GM18867 (cell line): ENCODE measurements at regions not wholly inside any gene's neighbourhood (a gene's known extent, or its start where the extent isn't known, plus 50 kb on each side); places are given as distances from the start of the nearest gene placed in this dataset.
"Not testable (repeated sequence)": the region's sequence is repeated elsewhere in the genome, so short reads cannot be mapped to it uniquely, and the experiment has no call there.

Experiments used
- ATAC-seq: cut with Tn5 transposase; IDR thresholded peaks from one replicate; pipeline ENCODE4 v1.9.1; 2021; ENCODE audit warnings: mild to moderate bottlenecking, moderate library complexity; ENCODE audit not compliant: unreplicated experiment

DNA sequence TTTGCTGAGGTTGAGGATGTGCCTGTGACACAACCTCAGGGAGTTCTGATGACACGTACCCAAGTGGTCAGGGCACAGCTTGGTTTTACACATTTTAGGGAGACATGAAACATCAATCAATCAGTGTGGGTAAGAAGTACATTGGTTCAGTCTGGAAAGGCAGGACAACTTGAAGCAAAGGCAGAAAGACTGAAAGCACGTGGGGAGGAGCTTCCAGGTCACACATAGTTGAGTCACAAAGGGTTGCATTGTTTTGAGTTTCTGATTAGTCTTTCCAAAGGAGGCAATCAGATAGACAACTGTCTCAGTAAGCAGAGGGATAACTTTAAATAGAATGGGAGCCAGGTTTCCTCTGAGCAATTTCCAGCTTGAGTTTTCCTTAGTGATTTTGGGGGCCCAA is 1910.0 kb upstream of the AGA start:
- no peak for ATAC-seq

DNA sequence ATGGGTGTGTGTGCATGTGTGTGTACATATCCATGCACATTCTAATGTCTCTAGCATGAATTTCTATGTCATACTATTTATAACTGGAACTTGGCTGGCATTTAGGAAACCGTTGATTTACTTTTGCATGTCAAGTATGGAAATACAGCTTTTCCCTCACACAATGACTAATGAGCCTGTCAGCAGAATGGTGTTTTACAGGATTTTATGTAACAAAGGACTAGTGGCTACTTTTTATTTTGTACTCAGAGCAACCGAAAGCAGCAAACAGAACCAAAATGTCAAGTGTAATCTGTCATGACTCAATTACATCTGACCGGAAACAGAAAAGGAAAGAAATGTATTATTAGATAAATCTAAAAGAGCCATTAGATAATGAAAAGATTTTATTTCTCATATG is 1911.5 kb upstream of the AGA start:
- ATAC-seq, result no peak

DNA sequence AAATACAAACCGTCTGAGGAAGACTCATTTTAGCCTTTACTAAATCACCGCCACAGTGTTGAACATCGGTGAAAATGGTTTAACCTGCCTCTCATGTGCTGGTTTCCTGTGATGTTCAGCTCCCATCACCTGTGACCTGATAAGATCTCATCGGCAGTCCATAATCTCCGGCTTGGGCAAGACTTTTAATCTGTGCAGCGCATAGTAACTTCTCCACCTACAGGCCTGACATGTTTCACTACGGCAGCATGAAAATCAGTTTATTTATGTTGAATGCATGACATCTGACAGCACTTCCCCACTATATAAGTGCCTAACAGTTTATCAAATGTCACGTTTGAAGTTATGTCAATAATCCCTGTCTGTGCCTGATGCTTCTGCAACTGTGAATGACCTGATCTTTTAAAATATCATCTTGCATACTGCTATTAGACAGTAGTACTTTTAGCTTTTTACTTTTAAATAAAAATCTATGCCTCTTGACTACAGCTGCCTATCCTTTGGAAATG is 1919.8 kb upstream of the AGA start:
- ATAC-seq, result no peak

DNA sequence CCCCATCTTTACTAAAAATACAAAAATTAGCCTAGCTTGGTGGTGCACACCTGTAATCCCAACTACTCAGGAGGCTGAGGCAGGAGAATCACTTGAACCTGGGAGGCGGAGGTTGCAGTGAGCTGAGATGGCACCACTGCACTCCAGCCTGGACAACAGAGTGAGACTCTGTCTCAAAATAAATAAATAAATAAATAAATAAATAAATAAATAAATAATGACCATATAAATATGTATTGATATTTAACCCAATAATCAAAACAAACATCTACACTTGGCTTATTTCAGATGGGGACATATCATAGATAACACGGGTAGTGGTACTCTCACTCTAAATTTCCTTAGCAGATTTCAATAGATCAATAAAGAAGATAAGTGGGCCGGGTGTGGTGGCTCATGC is 1923.7 kb upstream of the AGA start:
- not testable (repeated sequence) for ATAC-seq

DNA sequence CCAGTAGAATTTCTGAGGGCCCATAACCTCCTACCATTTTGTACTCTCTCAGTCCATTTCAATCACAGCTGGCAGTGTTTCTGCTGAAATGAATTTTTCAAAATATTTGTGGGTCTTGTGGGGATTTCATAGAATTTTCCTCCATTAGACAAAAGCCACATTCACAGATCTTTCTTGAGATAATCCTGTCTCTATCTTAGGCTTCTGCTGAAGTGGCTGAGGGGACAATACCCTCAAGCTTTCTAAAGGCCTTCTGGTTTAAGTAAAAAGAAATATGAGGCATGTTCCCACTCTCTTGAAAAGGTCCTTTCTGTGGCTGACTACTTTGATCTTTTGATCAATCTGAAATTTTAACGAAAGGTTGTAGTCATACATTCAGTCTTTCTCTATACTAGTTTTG is 1930.0 kb upstream of the AGA start:
- ATAC-seq, result no peak

DNA sequence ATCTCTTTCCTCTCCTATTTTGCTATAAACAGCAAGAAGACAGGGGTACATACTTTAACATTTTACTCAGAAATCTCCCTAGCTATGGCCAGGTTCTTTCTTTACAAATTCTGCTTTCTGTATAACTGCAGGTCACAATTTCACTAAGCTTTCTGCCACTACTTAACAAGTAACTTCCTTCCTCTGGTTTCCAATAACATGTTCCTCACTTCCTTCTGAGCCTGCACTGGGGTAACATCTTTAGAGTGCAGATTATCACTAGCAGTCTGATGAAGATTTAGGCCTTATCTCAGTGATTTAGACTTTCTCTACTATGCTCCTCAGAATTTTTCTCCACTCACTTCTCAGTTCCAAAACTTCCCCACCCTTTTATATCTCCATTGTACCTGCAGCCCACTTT is 1930.5 kb upstream of the AGA start:
- ATAC-seq, result no peak

DNA sequence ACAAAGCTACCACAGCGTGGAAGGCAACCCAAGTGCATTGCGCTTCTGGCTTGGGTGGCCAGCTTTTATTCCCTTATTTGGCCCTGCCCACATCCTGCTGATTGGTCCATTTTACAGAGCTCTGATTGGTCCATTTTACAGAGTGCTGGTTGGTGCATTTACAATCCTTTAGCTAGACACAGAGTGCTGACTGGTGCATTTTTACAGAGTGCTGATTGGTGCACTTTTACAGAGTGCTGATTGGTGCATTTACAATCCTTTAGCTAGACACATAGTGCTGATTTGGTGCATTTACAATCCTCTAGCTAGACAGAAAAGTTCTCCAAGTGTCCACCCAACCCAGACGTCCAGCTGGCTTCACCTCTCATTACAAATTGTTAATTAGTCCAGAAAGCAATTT is 1936.6 kb upstream of the AGA start:
- ATAC-seq, result not testable (repeated sequence)

DNA sequence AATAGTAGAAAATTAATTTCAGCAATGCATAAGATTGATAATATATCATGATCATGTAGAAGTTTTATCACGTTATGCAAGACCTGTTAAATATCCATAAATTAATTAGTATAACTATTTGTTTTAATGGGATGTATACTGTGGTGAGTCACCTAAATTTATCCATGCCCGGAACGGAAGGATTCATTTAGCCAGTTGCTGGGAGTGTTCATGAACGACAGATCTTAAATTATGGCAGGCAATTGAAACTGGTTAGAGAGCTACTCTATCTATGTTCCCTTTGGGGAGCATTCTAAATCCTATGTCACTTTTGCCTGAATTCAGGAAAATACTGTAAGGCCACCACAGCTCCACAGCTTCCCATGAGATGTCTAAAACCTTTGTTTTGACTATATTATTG is 1950.5 kb upstream of the AGA start:
- ATAC-seq, result no peak

DNA sequence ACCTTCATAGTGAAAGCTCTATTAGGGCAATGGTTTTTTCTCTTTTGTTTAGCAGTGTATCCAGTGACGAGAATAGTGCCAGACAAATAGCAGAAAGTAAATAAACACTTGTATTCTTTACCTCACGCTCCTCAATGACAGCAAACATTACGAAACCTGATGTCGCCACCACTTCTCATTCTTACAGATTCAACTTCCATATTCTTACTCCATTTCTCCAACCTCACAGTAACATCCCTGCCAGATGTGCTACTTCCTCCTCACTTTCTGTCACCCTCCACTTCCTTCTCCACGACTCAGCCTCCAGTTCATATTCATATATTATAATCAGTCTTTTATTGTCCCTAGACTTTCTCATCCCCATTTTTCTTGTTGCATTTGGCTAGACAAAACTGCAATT is 1956.2 kb upstream of the AGA start:
- no peak for ATAC-seq

DNA sequence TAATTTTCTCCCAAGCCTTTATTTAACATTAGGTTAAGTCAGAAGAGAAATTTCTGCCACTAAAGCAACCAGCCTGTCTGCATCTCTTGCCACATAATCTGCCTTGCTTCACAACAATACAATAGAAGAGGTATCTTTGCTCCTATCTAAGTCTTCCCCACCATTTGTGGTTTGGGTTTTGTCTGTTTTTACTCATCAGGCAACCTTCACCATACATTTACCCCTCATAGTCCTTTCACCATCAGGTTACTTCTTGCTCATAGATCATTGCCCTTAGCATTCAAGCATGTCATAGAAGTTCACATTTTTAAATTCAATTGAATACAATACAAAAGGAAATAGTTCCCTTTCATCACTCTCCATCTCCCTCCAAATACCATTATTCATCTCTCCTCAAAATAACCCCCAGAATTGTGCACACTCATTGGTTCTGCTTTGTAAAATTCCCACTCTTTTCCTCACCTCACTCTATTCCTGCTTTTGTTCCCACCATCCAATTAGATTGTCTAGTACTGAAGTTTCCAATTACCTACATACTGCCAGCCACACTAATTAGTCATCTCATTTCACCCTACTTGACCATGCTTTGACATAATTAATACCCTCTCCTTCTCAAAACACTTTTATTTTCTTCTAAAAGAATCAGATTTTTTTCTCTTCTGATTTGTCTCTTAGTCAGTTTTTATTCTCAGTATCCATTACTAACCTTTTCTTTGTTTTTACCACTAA is 1957.0 kb upstream of the AGA start:
- no peak for ATAC-seq

DNA sequence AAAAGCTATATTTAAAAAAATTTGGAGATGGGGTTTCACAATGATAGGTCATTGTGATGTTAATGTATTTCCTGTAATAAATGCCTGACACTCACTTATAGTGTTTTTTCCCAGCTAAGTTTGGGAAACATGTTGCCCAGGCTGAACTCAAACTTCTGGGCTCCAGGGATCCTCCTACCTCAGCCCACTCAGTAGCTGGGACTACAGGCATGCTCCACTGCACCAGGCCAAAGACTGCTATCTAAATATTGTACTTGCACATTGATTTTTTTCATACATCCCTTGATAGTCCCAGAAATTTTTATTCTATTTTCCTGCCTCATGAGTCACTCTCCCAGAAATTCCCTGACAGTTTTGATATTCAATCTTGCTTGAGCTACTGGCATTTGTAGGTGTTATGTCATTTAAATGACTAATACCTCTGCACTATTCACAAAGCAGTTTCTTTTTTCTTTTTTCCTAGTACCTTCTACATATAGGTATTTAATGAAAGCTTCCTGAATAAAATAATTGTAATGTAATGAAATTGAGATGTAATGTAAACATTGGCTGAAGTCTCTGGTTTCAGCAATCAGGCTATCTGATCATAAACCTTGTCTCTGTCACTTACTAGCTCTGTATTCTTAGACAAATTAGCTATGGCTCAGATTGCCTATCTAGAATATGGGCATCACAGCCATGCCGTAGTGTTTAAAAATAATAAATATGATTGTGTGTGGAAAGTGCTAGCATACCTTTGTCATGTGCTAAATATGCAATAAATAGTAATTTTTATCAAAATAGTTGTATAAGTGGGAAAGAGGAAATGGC is 1973.0 kb upstream of the AGA start:
- ATAC-seq, result no peak

DNA sequence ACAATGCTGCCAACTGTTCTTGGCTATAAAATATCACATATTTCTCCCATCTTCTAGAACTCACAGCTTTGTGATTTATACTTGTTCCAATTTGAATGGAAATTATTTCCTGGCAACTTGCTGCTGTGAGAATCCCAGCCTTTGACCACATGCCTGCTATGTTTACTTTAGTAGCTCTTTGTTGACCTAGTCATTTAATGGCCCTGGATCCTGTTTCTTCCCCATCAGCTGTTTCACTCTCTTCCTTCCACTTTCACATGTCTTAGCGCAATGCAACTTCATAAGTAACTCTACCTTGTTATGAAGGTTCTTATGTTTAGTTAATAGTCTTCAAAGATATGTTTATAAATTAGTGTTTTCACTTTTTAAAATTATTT is 1973.6 kb upstream of the AGA start:
- no peak for ATAC-seq

DNA sequence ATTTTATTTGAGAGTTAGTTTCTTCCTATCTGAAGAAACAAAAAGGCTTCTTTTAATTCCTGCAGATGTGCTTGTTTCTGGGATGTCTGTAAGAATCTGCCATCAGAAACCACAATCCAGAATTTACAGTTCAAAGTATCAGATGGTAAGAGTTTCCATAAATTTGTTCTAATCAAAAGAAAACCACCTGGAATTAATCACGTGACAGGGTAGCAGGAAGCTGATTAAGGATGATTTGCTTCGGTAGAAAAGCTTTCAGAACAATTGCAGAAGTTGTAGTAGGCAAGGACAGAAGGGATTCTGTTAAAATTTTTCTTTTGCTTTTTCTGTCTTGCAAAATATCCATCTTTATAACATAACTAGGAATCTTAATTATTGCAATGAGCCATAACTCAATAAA is 1975.1 kb upstream of the AGA start:
- ATAC-seq, result no peak

DNA sequence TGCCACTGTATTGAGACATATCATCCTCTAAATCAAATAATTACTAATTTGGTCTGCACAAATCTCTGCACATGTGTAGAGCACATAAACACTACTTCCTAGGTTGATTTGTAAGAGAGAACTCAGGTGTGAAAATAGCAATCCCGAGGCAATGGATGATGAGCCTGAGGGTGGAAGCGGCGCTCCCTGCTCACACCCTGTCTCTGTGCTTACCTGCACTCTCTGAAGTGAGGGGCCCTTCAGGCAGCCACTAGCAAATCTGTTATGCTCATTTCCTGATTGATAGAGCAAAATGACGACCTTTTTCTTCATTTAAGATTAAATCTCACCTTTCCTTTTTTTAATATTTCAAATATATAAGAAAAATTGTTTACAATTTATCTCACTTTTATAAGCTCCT is 1995.7 kb upstream of the AGA start:
- ATAC-seq, result no peak

DNA sequence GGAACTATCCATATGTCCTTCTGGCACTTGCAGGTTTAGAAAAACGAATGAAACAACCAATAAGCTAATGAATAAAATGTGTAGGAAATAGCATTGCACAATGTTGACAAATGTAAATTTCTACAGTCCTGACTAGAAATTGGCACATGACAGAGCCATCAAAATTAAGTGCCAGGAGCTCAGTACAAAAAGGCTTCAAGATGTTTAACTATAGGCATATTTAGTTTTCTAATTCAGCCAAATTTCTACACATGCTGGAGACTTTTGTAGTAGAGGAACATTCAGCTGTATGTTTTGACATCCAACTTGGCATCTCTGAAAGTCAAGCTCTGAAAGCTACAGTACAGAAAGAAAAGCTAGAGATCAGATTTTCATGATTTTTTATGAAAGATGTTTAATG is 1999.4 kb upstream of the AGA start:
- no peak for ATAC-seq

DNA sequence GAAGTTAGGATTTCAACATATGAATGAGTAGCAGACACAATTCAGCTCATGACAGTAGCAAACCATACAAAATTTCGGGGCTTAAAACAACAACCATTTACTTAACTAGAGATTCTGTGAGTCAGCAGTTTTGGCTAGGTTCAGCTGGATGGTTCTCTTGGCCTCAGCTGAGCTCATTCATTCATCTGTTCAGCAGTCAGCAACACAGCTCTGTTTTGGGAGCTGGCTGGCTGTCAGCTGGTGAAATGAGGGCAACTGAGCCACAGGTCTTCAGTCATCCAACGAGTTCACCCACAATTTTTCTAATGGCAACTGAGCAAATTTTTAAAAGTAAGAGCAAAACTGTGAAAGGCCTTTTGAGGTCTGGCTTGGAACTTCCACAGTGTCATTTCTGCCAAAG is 2005.1 kb upstream of the AGA start:
- ATAC-seq, result no peak

DNA sequence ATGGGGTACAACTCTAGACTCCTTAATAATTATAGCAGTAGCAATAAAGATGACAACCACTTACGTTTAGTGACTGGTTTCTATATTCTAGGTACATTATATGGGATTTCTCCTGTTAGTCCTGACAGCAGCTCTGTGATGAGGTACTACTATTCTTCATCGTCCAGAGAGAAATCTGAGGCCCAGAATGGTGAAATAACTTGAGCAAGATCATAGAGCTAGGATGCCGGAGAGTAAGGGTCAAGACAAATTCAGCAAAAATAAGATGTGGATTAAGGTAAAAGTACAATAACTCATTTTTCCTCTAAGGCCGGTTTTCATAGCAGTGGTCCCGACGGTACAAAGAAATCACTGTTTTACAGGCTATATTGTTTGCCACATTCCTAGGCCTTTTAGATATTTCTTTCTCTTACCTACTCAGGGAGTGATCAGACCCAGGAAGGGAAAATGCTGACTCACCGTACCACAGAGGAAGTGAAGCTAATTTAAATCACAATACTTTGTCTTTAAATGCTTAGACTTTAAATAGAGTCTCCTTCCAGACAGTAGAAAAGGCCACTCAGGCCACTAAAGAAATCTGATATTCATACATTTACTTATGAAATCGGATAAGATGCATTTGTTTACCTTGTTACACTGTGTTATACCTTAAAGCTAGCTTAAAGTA is 2023.0 kb upstream of the AGA start:
- no peak for ATAC-seq

DNA sequence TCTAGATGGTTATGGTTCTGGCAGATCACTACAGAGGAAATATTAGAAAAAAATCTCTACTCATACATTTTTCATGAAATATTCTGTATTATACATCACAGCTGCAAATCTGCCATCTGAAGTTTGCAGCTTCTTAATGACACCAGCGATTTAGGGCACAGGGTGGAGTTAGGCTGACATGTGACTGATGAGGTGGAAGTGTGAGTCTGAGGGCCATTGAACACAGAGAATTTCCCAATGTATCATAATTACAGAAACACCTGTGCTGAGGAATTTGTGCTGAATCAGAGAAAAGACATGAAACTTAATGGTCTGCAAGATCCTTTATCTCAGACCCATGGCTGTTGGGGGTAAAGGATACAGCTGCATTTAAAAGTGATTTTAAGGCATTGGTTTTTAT is 2025.6 kb upstream of the AGA start:
- no peak for ATAC-seq

DNA sequence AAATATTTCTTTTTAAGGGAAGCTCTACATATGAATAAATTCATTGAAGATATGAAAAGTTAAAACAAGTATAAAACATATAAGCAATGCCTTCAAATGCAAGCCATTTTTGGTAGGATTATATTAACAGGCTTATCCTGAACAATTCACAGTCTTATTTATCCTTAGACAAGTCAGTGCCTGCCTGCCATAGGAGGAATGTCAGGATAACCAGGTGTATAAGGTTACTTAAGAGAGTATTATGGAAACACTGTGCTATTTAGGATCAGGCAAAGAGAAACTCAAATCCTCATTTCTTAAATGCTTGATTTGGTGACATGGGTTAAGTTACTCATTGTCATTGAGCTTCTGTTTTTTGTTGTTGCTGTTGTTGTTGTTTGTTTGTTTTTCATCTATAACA is 2029.9 kb upstream of the AGA start:
- ATAC-seq, result no peak

DNA sequence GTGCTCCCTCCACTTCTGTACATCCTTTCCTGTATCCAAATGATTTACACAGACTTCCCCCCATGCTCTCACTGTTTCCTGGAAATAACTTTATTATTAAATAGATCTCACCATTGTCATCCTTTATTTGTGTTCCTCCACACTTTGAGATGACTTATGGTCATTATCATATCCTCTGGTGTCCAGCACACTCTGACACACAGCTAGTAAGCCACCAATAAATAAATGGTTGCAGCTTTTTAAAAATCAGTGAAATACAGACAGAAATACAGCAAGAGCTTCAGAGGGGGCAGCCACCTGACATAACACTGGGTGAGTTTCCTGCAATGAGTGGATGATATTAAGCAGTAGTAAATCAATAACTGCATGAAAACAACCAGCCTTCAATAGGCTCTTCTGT is 2036.4 kb upstream of the AGA start:
- ATAC-seq, result no peak

DNA sequence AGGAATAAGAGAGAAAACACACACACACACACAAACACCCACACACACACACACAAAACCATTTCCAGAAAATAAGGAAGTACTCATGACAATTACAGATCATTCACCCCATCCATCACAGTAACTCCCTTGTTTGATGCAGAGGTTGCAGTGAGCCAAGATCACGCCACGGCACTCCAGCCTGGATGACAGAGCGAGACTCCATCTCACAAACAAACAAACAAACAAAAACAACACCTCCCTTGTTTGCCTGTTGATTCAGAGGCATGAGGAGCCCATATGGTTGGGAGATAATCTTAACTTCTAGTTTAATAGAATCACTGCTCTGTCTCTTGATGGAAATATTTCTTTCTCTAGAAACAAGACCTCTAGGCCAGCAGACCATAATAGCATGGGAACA is 2043.5 kb upstream of the AGA start:
- ATAC-seq, result no peak
